H1 (cell line): ENCODE measurements at regions not wholly inside any gene's neighbourhood (a gene's known extent, or its start where the extent isn't known, plus 50 kb on each side); places are given as distances from the start of the nearest gene placed in this dataset.

Experiments
- CTCF ChIA-PET: fragments of 300-600 bp; sonication (Branson Sonifier 250); formaldehyde crosslinking; loops from one replicate; lab custom pipeline; 2021; ENCODE audit not compliant: partially characterized antibody; lab: Charles Lee
- POLR2A ChIA-PET: fragments of 300-600 bp; sonication (Branson Sonifier 250); formaldehyde crosslinking; loops from one replicate; lab custom pipeline; 2021; ENCODE audit warnings: inconsistent platforms; ENCODE audit not compliant: partially characterized antibody; lab: Charles Lee
- DNase-seq, 2 experiments: peaks; one replicate each; pipeline versions ENCODE4 v3.0.0 to v3.0.0-alpha.2; 2010 to 2022; ENCODE audit warnings: low spot score in 2 of 2, low read depth in 1 of 2, mixed read lengths in 1 of 2
- FAIRE-seq: peaks from 2 replicates; lab custom pipeline; 2011; peaks lifted over from hg19 to GRCh38; lab: Jason Lieb, UNC
- H2AFZ ChIP-seq: 2 replicates; pipeline ENCODE4 v1.8.1; 2012; ENCODE audit warnings: low read length, inconsistent platforms
- H2AK5ac ChIP-seq: 2 replicates; pipeline ENCODE4 v1.6.1; 2013; ENCODE audit warnings: low read depth, low read length
- H2BK120ac ChIP-seq: replicated peaks from 2 replicates; pipeline ENCODE3; 2013; ENCODE audit warnings: low read depth, low read length, inconsistent platforms
- H2BK12ac ChIP-seq: 2 replicates; pipeline ENCODE4 v1.6.1; 2013; ENCODE audit warnings: low read depth, low read length
- H2BK15ac ChIP-seq: 2 replicates; pipeline ENCODE4 v1.6.1; 2013; ENCODE audit warnings: low read length
- H2BK20ac ChIP-seq: 2 replicates; pipeline ENCODE4 v1.6.1; 2013; ENCODE audit warnings: low read length
- H2BK5ac ChIP-seq: 2 replicates; pipeline ENCODE4 v1.6.1; 2013; ENCODE audit warnings: low read depth, low read length
- H3K14ac ChIP-seq: 2 replicates; pipeline ENCODE4 v1.6.1; 2013; ENCODE audit warnings: inconsistent platforms; ENCODE audit not compliant: insufficient read length
- H3K18ac ChIP-seq: 2 replicates; pipeline ENCODE4 v1.6.1; 2013; ENCODE audit warnings: low read length; ENCODE audit errors: extremely low read depth
- H3K23ac ChIP-seq: 2 replicates; pipeline ENCODE4 v1.6.1; 2013; ENCODE audit warnings: inconsistent platforms; ENCODE audit not compliant: insufficient read length
- H3K23me2 ChIP-seq: 2 replicates; pipeline ENCODE4 v1.6.1; 2013; ENCODE audit warnings: low read depth, low read length
- H3K27ac ChIP-seq: 2 replicates; pipeline ENCODE4 v1.6.1; 2011; ENCODE audit warnings: low read depth, low read length, inconsistent platforms
- H3K27me3 ChIP-seq, 4 experiments: replicated peaks in 1 of 4; 1 replicate in 1 of 4; 2 replicates in 3 of 4; pipeline versions ENCODE4 v1.6.1 to v1.8.1; 2011 to 2013; ENCODE audit warnings: low read length in 3 of 4, mild to moderate bottlenecking in 3 of 4, inconsistent platforms in 2 of 4, mixed read lengths in 2 of 4, moderate library complexity in 1 of 4; ENCODE audit not compliant: control insufficient read depth in 3 of 4, insufficient read depth in 3 of 4; ENCODE audit errors: extremely low read depth in 1 of 4
- H3K36me3 ChIP-seq, 4 experiments: 2 replicates each; pipeline versions ENCODE4 v1.6.1 to v1.8.1; 2011 to 2013; ENCODE audit warnings: mild to moderate bottlenecking in 4 of 4, low read length in 3 of 4, moderate library complexity in 2 of 4, control low read depth in 1 of 4, inconsistent platforms in 1 of 4; ENCODE audit not compliant: insufficient read depth in 4 of 4, control insufficient read depth in 2 of 4
- H3K4ac ChIP-seq: replicated peaks from 2 replicates; pipeline ENCODE3; 2013; ENCODE audit warnings: low read length, low read depth, mixed read lengths, inconsistent platforms; ENCODE audit not compliant: insufficient read length
- H3K4me1 ChIP-seq, 4 experiments: replicated peaks in 1 of 4; 1 replicate in 1 of 4; 2 replicates in 3 of 4; pipeline versions ENCODE4 v1.6.1 to v1.8.1; 2011 to 2013; ENCODE audit warnings: low read length in 3 of 4, inconsistent platforms in 2 of 4, mixed read lengths in 1 of 4; ENCODE audit not compliant: insufficient read depth in 4 of 4, control insufficient read depth in 3 of 4
- H3K4me2 ChIP-seq, 2 experiments: 2 replicates each; pipeline versions ENCODE4 v1.6.1 to v1.8.1; 2011 to 2013; ENCODE audit warnings: low read depth in 2 of 2, low read length in 2 of 2, control low read depth in 1 of 2, inconsistent platforms in 1 of 2, mild to moderate bottlenecking in 1 of 2; ENCODE audit not compliant: insufficient read depth in 1 of 2
- H3K4me3 ChIP-seq, 4 experiments: fragments of 200-600, 300-600 bp in 1 of 4; sonication (generic), shearing (Covaris generic), sonication (Bioruptor Twin) in 1 of 4; 2 replicates each; pipeline versions ENCODE4 v1.5.1 to v1.8.1; 2011 to 2016; ENCODE audit warnings: low read length in 4 of 4, low read depth in 3 of 4, control low read depth in 2 of 4, inconsistent platforms in 2 of 4, mild to moderate bottlenecking in 2 of 4, mixed read lengths in 1 of 4, moderate library complexity in 1 of 4; ENCODE audit not compliant: insufficient read depth in 2 of 4; ENCODE audit errors: extremely low read depth in 1 of 4
- H3K56ac ChIP-seq: replicated peaks from 2 replicates; pipeline ENCODE3; 2013; ENCODE audit warnings: low read depth, mild to moderate bottlenecking, mixed read lengths, low read length, inconsistent platforms; ENCODE audit not compliant: insufficient read length
- H3K79me1 ChIP-seq: 2 replicates; pipeline ENCODE4 v1.6.1; 2013; ENCODE audit warnings: low read depth, low read length, control low read depth
- H3K79me2 ChIP-seq, 2 experiments: 2 replicates each; pipeline versions ENCODE4 v1.6.1 to v1.8.1; 2012 to 2013; ENCODE audit warnings: low read length in 2 of 2, mild to moderate bottlenecking in 2 of 2, inconsistent platforms in 1 of 2; ENCODE audit not compliant: insufficient read depth in 2 of 2, control insufficient read depth in 1 of 2
- H3K9ac ChIP-seq, 4 experiments: replicated peaks in 1 of 4; 1 replicate in 1 of 4; 2 replicates in 3 of 4; pipeline versions ENCODE4 v1.6.1 to v1.8.1; 2011 to 2013; ENCODE audit warnings: low read depth in 3 of 4, low read length in 3 of 4, control low read depth in 2 of 4, mild to moderate bottlenecking in 2 of 4, moderate library complexity in 2 of 4, inconsistent platforms in 1 of 4; ENCODE audit errors: extremely low read depth in 1 of 4
- H3K9me3 ChIP-seq, 2 experiments: 2 replicates each; pipeline versions ENCODE4 v1.6.1 to v1.8.1; 2012 to 2013; ENCODE audit warnings: mild to moderate bottlenecking in 2 of 2, moderate library complexity in 2 of 2, control low read depth in 1 of 2, inconsistent platforms in 1 of 2, low read depth in 1 of 2, low read length in 1 of 2, mixed read lengths in 1 of 2; ENCODE audit not compliant: insufficient read depth in 2 of 2
- H4K20me1 ChIP-seq, 2 experiments: replicated peaks in 1 of 2; 2 replicates each; pipeline versions ENCODE3 to v1.8.1; 2011 to 2013; ENCODE audit warnings: inconsistent platforms in 2 of 2, low read length in 2 of 2, mild to moderate bottlenecking in 1 of 2; ENCODE audit not compliant: insufficient read depth in 2 of 2, control insufficient read depth in 1 of 2
- H4K5ac ChIP-seq: 2 replicates; pipeline ENCODE4 v1.6.1; 2013; ENCODE audit warnings: low read length, low read depth, mixed read lengths, inconsistent platforms; ENCODE audit not compliant: insufficient read length
- H4K8ac ChIP-seq: 2 replicates; pipeline ENCODE4 v1.8.0; 2013; ENCODE audit warnings: mild to moderate bottlenecking, moderate library complexity, low read length, inconsistent platforms; ENCODE audit not compliant: insufficient read depth; ENCODE audit errors: extremely low read depth
- H4K91ac ChIP-seq: replicated peaks from 2 replicates; pipeline ENCODE3; 2013; ENCODE audit warnings: low read length, mixed read lengths, inconsistent platforms; ENCODE audit not compliant: insufficient read length
- BACH1 ChIP-seq: IDR thresholded peaks from 2 replicates; pipeline ENCODE4 v1.6.1; 2012; ENCODE audit warnings: low read length, improper control_type of control experiment
- CBX5 ChIP-seq: fragments of 300-800, 300-1000 bp; sonication (generic); IDR thresholded peaks from 2 replicates; pipeline ENCODE4 v1.7.1; 2016; ENCODE audit warnings: antibody characterized with exemption, low read length, low read depth
- CREB1 ChIP-seq: IDR thresholded peaks from 2 replicates; pipeline ENCODE4 v1.6.1; 2012; ENCODE audit warnings: inconsistent platforms
- EP300 ChIP-seq, 2 experiments: IDR thresholded peaks; 1 replicate in 1 of 2; 2 replicates in 1 of 2; pipeline ENCODE4 v1.6.1; 2011 to 2012; ENCODE audit warnings: low read depth in 2 of 2, low read length in 2 of 2, mild to moderate bottlenecking in 2 of 2, borderline replicate concordance in 1 of 2, inconsistent platforms in 1 of 2, moderate library complexity in 1 of 2
- KDM1A ChIP-seq: fragments of 200-600, 300-600 bp; sonication (generic); IDR thresholded peaks from 2 replicates; pipeline ENCODE4 v1.7.1; 2016; ENCODE audit warnings: mild to moderate bottlenecking, low read length, borderline replicate concordance
- MAFK ChIP-seq: IDR thresholded peaks from 2 replicates; pipeline ENCODE4 v1.6.1; 2012; ENCODE audit warnings: low read depth, mild to moderate bottlenecking, improper control_type of control experiment, low read length
- SP1 ChIP-seq: IDR thresholded peaks from 2 replicates; pipeline ENCODE4 v1.6.1; 2011; ENCODE audit warnings: low read depth, low read length
- WGBS, 2 experiments: shearing (Covaris generic) in 1 of 2; methylation state at CpG; one replicate each; pipeline versions ENCODE4 v1.1.6 to v1.1.7; 2013 to 2015; ENCODE audit warnings: low lambda C conversion rate in 2 of 2, mixed read lengths in 2 of 2, inconsistent platforms in 1 of 2, low coverage in 1 of 2, missing lambda C conversion rate in 1 of 2; ENCODE audit not compliant: insufficient replicate concordance in 2 of 2, insufficient coverage in 1 of 2, insufficient read length in 1 of 2; ENCODE audit errors: extremely low coverage in 1 of 2, missing lambda C conversion rate in 1 of 2; 5-methylcytosine and 5-hydroxymethylcytosine counted together

- no peak overlapping the region for H2AFZ ChIP-seq
- no peaks in the 10 kb centered on the region for H4K20me1 ChIP-seq
- H2BK15ac ChIP-seq, result no peak overlapping the region
- H3K79me2 ChIP-seq, result no peaks in the 10 kb centered on the region
- FAIRE-seq (no peak), DNase-seq (no peak)
- H2BK5ac ChIP-seq, result no peak overlapping the region; the same call in 1 of the 2 replicates
- ChIA-PET CTCF (interaction anchor here (0.9 to 12.1 kb wide), 8 partner anchors 9 to 94 kb away, joined by 3 to 160 read pairs (median 9); no protein-coding TSS in a partner anchor), POLR2A (interaction anchor here (0.6 to 1.0 kb wide), 2 partner anchors 93 to 96 kb away, joined by 3 read pairs; no protein-coding TSS in a partner anchor)
- H4K5ac ChIP-seq, result no peak overlapping the region
- no peak for TF ChIP-seq CBX5
- TF ChIP-seq SP1, result no peak
- TF ChIP-seq EP300 (IDR thresholded peaks at IDR 0.05; ENCODE audit: borderline replicate concordance in 1 of 2, low read depth in 2 of 2, low read length in 2 of 2), result no peak
- TF ChIP-seq BACH1, result no peak
- no peak for TF ChIP-seq CREB1
- no peak for TF ChIP-seq KDM1A
- TF ChIP-seq MAFK, result no peak
- no peak overlapping the region for H3K27ac ChIP-seq
- no peaks in the 10 kb centered on the region for H3K27me3 ChIP-seq
- H2AK5ac ChIP-seq, result no peak overlapping the region
- no peak overlapping the region for H3K4me2 ChIP-seq
- H3K56ac ChIP-seq, result no peak overlapping the region
- no peak overlapping the region for H3K23ac ChIP-seq
- H2BK120ac ChIP-seq, result no peak overlapping the region
- H3K9ac ChIP-seq, result no peak overlapping the region
- no peaks in the 10 kb centered on the region for H3K9me3 ChIP-seq
- H3K4ac ChIP-seq, result no peak overlapping the region
- peaks cover 0 to 6% (median under 1%) of the 10 kb centered on the region in 4 experiments; a peak in 2 of 7 replicates for H3K4me1 ChIP-seq
- H3K23me2 ChIP-seq, result no peaks in the 10 kb centered on the region
- H3K79me1 ChIP-seq, result no peaks in the 10 kb centered on the region
- no peak overlapping the region for H3K14ac ChIP-seq
- no peak overlapping the region for H2BK12ac ChIP-seq
- H3K18ac ChIP-seq, result no peak overlapping the region
- no peaks in the 10 kb centered on the region; a peak in 1 of 8 replicates for H3K36me3 ChIP-seq
- H2BK20ac ChIP-seq, result no peak overlapping the region
- no peak overlapping the region for H3K4me3 ChIP-seq
- H4K8ac ChIP-seq, result no peak overlapping the region; the same call in 1 of the 2 replicates
- WGBS, 2 experiments, result 95% methylated on average over 11 of the region's 11 CpGs; no CpG with 5 or more reads in 1 of the 2 experiments
- no peak overlapping the region for H4K91ac ChIP-seq
These were observed 106.3 kb upstream of the THY1 start for GRCh38 chr11:119529063-119529845.
